NOMO-1 treated with dmso at 0.1 percent for 144 hours (cell line): ENCODE measurements at regions not wholly inside any gene's neighbourhood (a gene's known extent, or its start where the extent isn't known, plus 50 kb on each side); places are given as distances from the start of the nearest gene placed in this dataset.

Experiments used
- DNase-seq: peaks from one replicate; lab custom pipeline; 2025; ENCODE audit not compliant: unreplicated experiment; lab: John Stamatoyannopoulos, UW

DNA sequence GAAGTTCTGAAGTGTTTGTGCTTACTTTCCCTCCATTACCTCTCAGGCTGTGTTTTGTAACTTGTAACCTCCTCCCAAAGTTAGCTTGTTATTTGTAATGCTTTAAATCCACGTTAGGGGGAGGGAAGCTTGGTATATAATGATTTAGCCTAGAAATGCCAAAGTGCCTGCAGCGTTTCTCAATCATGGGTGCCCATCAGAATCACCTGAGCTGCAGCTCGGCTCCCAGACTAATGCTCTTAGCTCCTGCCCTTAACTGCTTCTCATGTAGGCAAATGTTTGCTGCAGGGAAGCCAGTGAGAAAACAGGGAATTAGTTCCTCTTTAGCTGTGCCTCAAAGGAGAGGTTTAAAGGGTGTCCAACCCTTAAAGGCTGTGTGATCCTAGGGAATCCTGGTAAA is 219.2 kb upstream of the NAALADL2 start:
- no peak for DNase-seq

DNA sequence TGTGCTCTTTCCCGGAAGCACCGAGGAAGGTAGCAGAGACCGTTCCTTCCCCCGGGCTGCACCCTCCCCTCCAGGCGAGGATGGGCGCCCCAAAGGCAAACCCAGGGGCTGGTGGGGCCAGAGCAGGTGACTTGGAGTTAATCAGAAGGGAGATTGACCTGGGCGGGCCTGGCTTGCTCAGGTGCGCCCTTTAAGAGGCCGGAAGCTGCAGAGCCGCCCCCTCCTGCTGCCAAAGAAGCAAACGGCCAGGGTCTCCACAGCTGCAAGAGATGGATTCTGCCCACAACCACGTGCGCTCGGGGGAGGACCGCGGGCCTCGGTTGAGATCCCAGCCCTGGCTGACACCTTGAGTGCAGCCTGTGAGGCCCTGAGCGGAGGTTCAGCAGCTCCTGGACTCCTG is 218.2 kb upstream of the NAALADL2 start:
- no peak for DNase-seq

DNA sequence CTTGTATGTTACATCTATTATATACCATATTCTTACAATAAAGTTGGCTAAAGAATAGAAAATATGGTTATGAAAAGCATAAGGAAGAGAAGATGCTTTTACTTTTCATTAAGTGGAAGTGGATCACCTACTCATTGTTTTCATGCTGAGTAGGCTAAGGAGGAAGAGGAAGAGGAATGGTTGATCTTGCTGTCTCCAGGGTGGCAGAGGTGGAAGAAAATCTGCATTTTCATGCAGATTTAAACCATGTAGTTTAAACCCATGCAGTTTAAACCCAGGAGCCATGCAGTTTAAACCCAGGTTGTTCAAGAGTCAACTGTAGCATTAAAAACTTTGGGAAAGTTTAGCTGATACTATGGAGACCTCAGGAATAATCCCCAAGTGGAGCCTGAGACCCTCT is 214.8 kb upstream of the NAALADL2 start:
- no peak for DNase-seq

DNA sequence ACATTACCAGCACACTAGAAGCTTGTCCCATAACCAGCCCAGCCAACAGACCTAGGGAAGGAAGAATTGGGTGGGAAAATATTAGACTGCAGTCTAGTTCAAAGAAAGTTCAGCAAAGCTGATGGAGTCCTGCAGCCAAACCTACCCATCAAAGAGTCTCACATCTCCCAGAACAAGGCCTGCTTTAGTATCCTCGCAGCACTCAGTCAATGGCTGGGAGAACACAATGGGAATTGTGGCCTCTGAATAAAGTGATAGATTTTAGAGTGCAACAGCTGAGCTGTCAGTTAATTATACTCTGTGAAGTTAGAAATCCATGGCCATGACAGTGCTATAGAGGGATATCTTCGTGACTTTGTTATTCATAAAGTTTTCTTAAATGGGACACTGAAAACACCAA is 207.2 kb upstream of the NAALADL2 start:
- DNase-seq = no peak

DNA sequence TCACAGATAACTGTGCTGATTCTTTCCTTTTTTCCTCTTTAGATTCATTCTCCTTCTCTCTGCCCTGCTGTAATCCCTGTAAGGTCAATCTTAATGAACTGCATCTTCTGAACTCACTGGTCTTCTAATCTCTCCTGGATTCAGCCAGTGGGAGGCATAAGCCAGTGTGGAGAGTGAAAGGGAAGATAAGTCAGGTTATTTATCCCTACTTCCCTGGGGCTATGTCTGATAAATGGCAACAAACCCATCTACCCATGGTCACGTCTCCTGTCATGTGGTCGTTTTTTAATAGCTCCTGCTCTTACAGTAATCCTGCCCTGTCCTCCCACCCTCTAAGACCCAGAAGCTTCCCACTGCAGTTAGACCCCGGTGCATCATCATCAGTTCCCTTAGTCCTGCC is 199.6 kb upstream of the NAALADL2 start:
- no peak for DNase-seq

DNA sequence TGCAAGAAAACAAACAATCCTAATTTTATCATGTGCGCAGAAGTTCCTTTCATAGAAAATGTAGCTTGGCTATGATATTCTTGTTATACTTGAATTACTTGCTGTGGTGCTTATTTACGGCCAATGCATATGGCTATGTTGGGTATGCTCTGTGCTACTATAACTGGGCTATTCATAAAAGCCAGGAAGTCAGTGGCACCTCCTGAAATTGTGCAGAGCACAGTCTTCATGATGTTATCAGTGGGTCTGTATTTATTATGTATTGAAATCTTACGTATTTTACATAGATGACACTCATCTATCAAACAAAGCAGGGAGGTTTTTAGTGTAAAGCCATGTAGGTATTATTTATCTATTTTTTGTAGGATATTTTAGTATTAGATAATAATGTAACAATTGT is 196.5 kb upstream of the NAALADL2 start:
- DNase-seq = no peak

DNA sequence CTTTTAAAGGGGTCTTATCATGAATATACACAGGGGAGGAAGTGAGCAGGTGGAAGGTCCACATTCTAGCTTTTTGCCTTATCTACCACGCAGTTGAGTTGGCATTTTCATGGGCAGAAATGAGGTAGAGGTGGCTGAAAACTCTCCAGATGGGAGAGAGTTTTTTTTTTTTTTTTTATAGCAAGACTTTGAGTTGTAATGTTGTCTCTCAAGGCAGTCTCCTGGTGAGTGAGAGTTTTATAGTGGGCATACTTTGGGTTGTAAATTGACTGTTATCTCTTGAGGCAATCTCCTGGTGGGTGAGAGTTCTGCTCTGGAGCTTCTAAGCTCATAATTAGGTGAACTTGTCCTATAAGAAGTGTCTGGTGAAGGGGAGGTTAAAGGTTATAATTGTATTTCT is 191.7 kb upstream of the NAALADL2 start:
- DNase-seq = no peak

DNA sequence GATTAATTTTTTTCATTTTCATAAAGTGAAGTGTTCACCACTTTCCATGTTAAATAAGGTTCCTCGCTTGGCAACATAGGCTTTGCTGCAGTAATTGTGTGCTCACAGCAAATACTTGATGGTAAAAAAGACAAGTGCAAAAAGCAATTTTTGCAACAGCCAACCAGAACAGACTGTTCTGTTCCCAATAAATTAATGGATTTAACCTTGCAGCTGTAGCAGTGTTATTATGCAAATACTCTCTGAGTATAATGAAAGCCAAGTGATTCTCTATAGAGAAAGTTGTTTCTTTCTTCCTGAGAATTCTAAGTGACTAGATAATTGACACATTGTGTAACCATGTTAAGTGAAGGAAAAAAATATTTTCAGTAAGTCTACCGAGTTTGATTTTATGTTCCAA is 183.7 kb upstream of the NAALADL2 start:
- no peak for DNase-seq

DNA sequence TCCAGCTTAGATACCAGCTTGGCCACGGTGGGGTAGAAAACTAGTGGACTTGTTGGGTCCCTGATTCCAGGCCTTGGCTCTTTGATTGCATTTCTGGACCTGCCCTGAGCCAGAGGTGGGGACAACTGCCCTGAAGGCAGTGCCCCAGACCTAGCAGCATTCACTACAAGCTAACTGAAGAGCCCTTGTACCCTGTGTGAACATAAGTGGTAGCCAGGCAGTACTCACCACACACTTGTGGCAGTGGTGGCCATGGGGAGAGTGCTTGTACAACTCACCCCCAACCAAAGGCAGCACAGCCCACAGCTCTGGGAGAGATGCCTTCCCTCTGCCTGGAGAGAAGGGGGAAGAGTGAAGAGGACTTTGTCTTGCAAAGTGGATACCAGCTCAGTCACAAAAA is 177.3 kb upstream of the NAALADL2 start:
- no peak for DNase-seq

DNA sequence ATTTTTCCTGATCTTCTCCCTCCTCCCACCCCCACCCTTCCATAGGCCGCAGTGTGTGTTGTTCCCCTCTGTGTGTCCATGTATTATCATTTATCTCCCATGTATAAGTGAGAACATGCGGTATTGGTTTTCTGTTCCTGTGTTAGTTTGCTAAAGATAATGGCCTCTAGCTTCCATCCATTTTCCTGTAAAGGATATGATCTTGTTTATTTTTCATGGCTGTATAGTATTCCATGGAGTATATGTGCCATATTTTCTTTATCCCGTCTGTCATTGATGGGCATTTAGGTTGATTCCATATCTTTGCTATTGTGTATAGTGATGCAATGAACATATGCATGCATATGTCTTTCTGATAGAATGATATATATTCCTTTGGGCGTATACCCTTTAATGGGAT is 173.3 kb upstream of the NAALADL2 start:
- no peak for DNase-seq

DNA sequence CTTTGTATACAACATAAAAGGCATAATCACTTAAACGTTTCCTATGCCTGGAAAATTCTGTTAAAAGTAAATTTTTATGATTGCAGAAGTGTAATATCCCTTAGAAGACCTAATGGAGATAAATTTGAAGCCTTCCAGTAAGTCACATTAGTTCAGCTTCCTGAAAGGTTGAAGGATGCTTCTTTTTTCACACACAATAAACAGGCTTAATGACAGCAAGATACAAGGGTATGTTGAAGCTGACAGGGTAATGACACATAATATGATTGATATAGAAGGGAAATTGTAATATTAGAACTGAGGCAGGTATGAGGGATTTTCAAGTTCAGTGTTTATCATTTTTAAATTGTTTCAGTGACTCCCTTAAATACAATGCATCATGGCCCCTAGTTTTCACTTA is 161.8 kb upstream of the NAALADL2 start:
- no peak for DNase-seq

DNA sequence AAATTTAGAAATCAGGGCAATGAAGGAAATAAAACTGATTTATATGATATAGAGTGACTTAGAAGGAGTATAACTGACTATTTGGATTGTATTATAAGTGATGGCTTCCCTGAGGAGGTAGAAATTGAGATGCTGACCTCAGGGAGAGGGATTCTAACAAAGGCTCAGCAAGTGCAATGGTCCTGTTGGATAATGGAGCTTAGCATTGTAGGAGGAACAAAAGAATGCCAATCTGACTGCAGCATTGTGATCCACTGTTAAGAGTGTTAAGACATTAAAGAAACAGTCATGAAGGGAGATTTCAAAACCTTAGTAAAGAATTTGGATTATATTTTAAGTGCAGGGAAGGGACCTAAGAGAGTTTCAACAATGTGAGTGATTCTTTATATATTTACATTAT is 158.4 kb upstream of the NAALADL2 start:
- no peak for DNase-seq

DNA sequence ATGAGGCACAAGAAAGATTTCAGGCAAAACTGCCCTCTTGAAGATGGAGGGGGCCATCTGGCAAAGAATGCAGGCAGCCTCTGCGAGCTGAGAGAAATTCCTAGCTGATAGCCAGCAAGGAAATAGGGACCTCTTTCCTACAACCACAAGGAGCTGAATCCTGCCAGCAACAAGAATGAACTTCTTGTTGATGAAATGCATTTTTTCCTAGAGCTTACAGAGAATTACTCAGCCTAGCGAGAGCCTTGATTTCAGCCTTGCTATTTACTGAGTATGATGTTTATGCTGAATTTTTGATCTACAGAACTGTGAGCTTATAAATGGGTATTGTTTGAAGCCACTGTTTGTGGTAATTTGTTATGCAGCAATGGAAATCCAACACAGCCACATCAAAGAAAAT is 148.5 kb upstream of the NAALADL2 start:
- DNase-seq = no peak

DNA sequence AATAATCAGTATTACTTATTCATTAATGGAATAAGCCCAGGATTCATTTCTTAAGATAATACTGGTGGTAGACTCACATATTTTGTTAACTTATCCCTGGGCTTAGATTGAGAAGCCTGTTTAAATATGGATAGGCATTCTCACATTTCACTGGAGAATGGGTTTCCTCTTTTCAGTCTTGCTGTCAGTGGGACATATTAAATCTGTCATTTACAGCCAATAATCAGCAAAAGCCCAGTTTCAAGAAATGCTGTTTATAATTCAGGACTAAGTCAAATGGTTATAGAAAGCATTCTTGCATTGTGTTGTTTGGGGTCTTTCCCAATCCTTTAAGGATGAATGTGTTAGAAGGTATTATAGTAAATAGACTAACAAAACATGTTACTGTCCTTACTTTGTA is 143.7 kb upstream of the NAALADL2 start:
- no peak for DNase-seq

DNA sequence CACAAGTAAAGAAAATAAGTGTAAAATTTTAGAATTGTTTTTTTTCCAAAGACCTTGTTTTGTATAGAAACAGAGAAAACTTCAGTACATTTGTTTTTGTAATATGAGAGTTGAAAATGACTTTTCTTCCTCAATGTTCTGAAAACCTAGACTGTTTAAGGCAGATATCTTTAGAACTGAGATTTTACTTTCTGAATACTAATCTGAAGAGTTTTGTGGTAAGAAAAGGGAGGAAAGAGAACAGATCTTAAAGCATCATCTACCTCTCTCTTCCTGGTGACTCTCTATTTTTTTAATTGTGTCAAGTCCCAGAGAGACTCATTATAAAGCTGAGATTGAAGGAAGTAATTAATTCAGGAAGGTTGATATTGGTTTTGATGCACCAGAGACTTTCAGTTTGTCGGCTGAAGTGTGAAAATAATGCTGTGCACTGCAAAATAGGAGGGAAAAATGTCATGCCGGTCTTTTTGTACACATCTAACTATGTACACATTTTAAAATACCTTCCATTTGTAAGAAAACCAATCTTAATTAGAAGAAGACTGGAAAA is 142.1 kb upstream of the NAALADL2 start:
- DNase-seq = no peak

DNA sequence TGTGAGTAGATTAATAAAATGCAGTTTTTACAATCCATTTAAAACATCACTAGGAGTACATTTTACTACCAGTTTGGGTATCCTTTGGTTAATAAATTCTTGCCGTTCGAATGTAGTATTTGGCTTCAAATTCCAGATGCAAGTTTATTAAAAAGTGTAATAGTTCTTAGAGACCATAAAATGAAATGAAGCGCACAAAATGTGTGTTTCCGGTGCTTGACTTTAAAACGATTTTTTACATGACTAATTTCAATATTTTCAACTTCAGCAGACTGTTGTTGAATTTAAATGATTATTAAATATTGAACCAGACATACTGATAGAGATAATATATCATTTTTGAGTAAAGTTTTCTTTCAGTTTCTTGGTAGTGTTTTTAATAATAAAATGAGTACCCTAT is 138.4 kb upstream of the NAALADL2 start:
- no peak for DNase-seq

DNA sequence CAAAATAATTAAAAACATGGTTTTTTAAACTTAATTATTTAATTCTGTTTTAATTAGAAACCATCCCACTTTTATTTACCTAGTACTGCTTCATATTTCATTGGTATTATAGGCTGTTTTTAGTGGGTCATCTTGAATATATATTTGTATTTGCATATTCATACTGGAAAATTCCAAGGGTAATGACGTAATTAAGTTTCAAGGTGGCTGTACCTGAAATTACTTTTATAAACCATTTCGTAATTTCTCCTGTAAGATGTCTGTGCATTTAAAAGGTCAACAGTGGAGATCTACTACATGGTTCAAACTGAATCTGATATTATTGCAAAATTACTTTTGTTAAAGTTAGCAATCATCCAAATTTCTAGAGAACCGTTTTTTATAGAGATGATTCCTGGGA is 133.8 kb upstream of the NAALADL2 start:
- no peak for DNase-seq

DNA sequence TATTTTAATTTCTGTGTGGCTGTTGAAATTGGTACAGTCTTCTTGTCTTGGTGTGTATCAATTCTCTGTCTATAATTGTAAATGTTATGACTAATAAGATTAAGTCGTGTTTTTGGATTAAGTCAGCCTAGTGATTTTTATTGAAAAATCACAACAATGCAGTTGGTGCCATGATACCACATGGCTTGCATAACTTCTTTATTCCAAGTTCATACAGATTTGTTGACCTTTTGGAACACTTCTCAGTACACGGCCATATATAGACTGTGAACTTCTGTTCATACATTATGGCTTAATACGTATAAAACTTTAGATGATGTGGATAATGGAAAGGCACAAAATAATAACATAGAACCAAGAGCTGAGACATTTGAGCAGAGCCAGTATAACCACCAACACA is 121.2 kb upstream of the NAALADL2 start:
- DNase-seq = no peak

DNA sequence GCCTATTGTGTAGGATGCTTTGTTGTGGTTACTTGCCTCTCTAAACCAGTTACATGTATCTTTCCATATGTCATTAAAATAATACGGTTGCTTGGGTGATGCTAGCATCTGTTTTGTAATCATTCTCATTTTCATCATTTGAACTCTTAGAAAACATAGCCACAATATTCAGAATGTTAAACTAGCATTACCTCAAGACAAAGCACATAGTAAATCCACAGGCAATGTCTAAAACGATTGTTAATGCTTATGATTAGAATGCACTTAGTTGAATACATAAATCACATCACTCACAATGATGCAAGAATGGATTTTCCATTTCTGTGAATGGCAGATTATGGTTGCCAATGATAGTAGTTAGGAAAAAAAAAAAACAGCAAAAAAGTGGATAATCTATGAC is 110.0 kb upstream of the NAALADL2 start:
- DNase-seq = no peak

DNA sequence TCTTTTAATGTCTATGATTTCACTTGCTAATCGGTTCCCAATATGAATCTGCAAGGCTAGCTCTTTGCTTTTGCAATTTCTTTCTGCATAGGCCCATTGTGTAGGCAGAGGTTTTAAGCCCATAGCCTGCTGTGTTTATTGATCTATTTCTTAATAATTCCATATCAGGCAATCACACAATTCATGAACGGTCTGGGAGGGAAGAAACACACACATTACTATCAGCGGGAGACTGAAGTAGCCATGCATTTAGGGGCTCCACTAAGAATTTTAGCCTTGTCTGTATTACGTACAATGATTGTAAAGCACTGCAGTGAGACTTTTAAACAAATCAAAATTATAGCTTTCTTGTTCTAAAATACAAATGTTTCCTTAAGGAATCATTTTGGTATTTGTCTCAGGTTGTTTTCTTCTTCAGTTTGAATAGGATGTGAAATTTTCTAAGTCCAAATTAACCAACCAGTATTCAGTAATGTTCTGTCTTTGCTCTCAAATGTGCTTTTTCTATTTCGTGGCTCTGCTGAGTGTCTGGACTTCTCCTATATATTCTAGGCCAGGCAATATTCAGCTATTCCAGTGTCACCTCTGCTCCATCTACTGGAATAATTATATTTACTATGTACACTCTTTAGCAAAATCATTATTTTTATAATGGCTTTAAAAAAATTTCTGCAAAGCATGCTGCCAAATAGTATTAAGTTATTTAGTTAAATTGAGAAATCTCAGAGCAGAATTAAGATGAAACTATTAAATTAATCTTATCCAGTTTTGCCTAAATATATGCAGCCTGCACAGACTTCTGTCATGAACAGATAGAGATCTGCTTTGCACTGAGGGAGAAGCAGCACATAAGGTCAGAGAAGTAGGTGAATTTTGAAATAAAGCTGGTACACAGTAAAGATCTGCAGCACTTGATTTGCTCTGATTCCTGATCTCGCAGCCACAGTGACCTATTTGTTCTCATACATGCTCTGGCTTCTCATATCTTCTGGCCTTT is 103.0 kb upstream of the NAALADL2 start:
- no peak for DNase-seq

DNA sequence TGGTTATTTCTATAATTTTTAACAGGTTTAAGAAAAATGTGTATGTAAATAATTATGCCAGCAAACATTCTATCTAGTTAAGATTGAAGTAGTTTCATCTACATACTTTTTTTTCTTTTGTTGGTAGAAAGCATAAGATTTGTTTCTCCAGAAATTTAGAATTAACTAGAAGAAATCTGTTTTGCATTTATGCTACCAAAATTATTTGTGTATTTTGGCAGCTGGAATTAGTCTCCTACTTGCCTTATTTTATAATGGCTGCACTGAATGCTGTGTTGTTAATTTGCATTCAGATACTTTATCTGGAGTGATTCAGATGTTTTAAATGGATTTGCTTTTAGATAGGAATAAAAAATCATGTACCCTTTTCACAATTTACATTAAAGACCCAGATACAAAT is 100.2 kb upstream of the NAALADL2 start:
- no peak for DNase-seq

DNA sequence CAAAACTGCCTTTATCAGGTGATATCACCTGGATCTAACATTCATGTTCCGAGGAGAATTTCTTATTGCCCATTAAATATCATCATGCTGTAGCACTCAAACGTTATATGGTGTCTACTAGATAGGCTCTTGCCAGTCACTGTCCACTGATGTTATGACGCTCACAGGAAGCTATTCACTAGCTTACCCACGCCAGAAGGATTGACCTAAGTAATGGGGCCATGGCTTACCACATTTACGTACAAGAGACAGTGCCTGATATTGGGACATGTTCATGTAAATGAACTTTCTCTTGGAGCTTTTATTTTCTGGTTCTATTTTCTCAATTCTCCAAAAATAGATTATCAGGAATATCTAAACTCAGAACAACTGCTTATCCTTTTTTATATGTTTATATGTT is 91.7 kb upstream of the NAALADL2 start:
- DNase-seq = no peak
